ENCODE measurements at regions not wholly inside any gene's neighbourhood (a gene's known extent, or its start where the extent isn't known, plus 50 kb on each side); places are given as distances from the start of the nearest gene placed in this dataset.

- TF ChIP-seq, protein P1, sequence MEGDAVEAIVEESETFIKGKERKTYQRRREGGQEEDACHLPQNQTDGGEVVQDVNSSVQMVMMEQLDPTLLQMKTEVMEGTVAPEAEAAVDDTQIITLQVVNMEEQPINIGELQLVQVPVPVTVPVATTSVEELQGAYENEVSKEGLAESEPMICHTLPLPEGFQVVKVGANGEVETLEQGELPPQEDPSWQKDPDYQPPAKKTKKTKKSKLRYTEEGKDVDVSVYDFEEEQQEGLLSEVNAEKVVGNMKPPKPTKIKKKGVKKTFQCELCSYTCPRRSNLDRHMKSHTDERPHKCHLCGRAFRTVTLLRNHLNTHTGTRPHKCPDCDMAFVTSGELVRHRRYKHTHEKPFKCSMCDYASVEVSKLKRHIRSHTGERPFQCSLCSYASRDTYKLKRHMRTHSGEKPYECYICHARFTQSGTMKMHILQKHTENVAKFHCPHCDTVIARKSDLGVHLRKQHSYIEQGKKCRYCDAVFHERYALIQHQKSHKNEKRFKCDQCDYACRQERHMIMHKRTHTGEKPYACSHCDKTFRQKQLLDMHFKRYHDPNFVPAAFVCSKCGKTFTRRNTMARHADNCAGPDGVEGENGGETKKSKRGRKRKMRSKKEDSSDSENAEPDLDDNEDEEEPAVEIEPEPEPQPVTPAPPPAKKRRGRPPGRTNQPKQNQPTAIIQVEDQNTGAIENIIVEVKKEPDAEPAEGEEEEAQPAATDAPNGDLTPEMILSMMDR (IDR thresholded peaks at IDR 0.05; ENCODE audit: low read depth, low read length, missing input control): no peak
- TF ChIP-seq RAD21 (IDR thresholded peaks at IDR 0.05) (no peak), SP1 (IDR thresholded peaks at IDR 0.05) (no peak), YY1 (IDR thresholded peaks at IDR 0.05) (no peak), GABPA (IDR thresholded peaks at IDR 0.05 in 1 of 2, conservative IDR thresholded peaks at IDR 0.05 in 1 of 2) (no peak), REST (IDR thresholded peaks at IDR 0.05) (no peak), EGR1 (IDR thresholded peaks at IDR 0.05; ENCODE audit: low read depth in 2 of 2) (no peak), RXRA (IDR thresholded peaks at IDR 0.05) (no peak), TAF1 (conservative IDR thresholded peaks at IDR 0.05) (no peak)
- TF ChIP-seq, protein P2, sequence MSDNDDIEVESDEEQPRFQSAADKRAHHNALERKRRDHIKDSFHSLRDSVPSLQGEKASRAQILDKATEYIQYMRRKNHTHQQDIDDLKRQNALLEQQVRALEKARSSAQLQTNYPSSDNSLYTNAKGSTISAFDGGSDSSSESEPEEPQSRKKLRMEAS (IDR thresholded peaks at IDR 0.05): no peak
- TF ChIP-seq, protein P3, sequence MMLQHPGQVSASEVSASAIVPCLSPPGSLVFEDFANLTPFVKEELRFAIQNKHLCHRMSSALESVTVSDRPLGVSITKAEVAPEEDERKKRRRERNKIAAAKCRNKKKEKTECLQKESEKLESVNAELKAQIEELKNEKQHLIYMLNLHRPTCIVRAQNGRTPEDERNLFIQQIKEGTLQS (IDR thresholded peaks at IDR 0.05): no peak
Observed at GRCh38 chr3:182303169-182303568, 490.1 kb upstream of the ATP11B start.
